Fibroblast of villous mesenchyme (primary cell): ENCODE measurements at regions not wholly inside any gene's neighbourhood (a gene's known extent, or its start where the extent isn't known, plus 50 kb on each side); places are given as distances from the start of the nearest gene placed in this dataset.

Experiments used
- DNase-seq: peaks from one replicate; pipeline ENCODE4 v3.0.0-alpha.2; 2010; ENCODE audit warnings: low read depth
- H3K4me3 ChIP-seq: 2 replicates; pipeline ENCODE4 v1.5.1; 2011; ENCODE audit warnings: low read depth, mild to moderate bottlenecking, low read length
- TF ChIP-seq, protein P1 (sequence below): IDR thresholded peaks from 2 replicates; pipeline ENCODE4 v1.5.1; 2012; ENCODE audit warnings: low read depth, mild to moderate bottlenecking, low read length; ENCODE audit not compliant: insufficient read depth

DNA sequence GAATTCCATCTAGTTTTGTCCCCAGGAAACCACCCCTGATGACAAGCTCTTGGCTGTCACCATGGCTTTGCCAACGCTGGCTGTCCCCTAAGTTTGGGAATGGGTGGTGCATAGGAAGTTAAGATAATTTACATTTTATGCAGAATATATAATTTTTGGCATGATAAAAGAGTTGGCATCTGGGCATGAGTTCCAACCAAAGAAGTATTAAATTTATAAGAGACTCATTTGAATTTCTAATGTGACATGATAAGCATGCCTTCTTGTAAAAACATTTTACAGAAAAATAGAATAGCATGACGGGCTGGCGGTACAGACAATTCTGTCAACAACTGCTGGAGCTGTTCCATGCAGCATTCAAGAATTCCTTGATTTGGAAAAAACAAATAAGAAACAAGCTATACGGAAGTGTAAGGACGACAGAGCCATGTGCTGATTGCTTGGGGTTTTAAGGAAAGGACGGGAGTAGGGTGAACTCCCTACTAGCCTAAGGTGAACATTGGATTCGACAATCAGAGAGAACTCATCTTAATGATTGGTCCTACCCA, 106.8 kb upstream of the C1orf21 start:
- DNase-seq, result no peak
- H3K4me3 ChIP-seq, result no peak overlapping the region
- TF ChIP-seq, protein P1, sequence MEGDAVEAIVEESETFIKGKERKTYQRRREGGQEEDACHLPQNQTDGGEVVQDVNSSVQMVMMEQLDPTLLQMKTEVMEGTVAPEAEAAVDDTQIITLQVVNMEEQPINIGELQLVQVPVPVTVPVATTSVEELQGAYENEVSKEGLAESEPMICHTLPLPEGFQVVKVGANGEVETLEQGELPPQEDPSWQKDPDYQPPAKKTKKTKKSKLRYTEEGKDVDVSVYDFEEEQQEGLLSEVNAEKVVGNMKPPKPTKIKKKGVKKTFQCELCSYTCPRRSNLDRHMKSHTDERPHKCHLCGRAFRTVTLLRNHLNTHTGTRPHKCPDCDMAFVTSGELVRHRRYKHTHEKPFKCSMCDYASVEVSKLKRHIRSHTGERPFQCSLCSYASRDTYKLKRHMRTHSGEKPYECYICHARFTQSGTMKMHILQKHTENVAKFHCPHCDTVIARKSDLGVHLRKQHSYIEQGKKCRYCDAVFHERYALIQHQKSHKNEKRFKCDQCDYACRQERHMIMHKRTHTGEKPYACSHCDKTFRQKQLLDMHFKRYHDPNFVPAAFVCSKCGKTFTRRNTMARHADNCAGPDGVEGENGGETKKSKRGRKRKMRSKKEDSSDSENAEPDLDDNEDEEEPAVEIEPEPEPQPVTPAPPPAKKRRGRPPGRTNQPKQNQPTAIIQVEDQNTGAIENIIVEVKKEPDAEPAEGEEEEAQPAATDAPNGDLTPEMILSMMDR, result no peak

DNA sequence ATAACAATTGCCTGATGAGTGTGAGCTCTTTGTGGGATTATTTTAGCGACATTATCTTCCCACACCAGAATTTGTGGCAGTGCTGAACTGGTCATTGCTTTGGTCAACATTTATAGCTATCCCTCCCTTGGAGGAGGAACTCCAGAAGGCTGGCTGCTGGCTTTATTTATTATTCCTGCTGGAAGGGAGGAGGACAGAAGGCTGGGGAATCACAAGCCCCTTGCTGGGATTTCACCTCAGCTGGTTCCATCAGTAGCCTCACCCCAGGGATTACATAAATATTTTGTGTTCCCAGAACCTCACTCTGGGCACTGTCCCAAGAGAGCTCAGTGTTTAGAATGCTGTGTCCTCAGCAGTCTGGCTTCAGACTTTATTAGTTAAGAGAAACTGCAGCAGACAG, 102.8 kb upstream of the C1orf21 start:
- H3K4me3 ChIP-seq, result no peak overlapping the region
- TF ChIP-seq, protein P1, result no peak
- DNase-seq, result peak; percentile 99

DNA sequence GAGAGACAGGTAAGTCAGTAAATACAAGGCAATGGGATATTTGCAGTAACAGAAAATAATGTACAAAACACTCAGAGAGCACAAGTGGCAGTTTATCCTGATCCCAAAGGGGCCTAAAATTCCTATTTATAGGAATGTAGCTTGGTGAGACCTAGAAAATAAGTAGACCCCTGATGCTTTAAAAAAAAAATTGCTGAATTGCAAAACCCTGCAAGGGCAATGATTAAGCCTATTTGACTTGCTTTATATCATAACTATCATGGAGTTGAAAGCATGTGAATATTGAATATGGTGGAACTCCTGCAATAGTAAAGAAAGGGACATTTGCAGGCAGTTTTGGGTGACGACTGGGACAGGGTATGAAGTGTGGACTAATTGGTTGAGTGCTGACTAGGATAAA, 101.9 kb upstream of the C1orf21 start:
- TF ChIP-seq, protein P1, result no peak

DNA sequence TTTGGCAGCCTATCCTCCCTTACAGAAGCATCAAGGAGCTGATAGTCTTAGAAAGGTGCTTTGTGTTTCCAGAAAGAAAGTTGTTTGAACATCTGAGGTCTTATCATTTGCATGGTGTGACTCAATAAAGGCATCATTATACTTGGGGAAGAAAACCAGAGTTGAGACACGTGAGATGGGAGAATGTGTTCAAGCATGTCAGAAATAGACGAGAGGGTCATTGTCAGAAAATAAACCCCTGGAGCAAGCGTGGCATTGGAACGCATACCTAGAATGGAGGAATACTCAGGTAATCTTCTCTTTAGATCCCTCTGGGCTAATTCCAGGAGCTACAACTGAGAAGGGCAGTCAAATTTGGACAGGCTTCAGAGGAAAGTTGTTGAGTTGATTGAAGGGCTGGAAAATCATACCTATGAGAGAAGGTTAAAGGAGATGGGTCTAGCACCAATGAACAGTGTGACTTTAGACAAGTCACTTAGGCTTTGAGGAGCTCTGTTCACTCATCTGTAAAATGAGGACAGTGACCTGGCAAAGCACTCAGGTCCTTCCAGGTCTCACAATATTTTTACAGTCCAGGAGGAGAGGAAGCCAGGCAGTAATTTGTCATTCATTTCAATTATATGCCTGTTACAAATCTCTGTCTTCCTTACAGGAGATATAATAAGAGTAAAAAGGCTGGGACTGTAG, 101.3 kb upstream of the C1orf21 start:
- no peak for DNase-seq
- TF ChIP-seq, protein P1, result no peak
- no peak overlapping the region for H3K4me3 ChIP-seq

More for the DNA sequence above, 101.9 kb upstream of the C1orf21 start:
- H3K4me3 ChIP-seq, result no peak overlapping the region
- no peak for DNase-seq

DNA sequence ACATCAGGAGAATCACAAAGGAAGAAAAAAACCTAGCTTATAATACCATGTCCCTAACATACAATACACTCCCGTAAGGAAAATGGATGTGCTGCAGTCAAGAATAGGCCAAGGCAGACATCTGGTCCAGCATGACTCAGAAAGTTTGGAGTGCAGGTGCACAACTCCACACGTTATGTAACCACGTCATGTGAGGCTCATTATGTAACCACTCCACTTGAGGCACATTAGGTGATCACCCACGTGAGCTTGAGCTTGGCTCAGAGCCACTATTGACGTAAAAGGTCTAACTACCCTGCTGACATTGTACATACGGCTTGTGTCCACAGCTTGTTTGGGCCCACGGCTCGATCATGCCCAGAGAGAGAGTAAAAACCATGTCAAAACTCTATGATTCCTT, 99.8 kb upstream of the C1orf21 start:
- H3K4me3 ChIP-seq, result no peak overlapping the region
- DNase-seq, result no peak
- TF ChIP-seq, protein P1, result no peak

DNA sequence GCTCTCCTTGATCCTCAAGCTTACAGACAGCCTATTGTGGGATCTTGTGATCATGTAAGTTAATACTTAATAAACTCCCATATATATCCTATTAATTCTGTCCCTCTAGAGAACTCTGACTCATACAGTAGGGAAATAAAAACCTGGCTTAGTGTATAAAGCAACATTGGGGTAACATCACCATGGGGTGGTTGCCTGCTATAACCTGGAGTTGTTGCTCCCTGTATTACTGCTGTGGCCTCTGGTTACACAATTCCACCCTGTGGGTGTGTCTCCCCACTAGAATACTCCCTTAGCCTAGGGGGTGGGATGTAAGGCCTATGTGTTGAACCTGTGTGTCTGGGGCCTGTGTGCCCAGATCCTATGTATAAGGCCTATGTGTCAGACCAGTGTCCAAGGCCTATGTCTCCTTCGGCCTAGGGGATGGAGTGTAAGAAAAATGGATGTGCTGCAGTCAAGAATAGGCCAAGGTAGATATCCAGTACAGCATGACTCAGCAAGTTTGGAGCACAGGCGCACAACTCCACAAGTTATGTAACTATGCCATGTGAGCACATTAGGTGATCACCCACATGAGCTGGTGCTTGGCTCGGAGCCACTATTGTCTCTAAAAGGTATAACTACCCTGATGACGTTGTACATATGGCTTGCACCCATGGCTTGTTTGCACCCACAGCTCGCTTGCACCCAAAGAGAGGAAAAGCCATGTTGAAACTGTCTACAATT, 96.8 kb upstream of the C1orf21 start:
- no peak for DNase-seq
- TF ChIP-seq, protein P1, result no peak
- no peak overlapping the region for H3K4me3 ChIP-seq

DNA sequence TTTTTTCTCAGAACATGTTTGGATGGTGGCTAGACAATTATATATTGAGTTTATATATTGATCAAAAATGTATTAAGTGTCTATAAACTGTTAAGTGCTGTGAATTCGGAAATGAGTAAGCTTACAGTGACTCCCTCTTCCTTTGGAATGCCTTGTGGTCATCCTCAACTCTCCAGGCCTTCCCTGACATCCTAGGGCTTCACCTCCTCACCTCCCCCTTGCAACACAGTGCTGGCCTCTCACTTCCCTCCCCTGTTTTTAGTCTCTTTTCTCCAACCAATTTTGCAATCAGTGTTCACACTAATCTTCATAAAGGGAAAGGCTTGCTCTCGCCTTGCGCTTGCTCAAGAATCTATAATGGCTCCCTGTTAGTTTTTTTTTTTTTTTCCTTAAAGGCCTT, 95.1 kb upstream of the C1orf21 start:
- TF ChIP-seq, protein P1, result no peak
- DNase-seq, result peak; percentile 87
- H3K4me3 ChIP-seq, result no peak overlapping the region
